ENCODE measurements at regions not wholly inside any gene's neighbourhood (a gene's known extent, or its start where the extent isn't known, plus 50 kb on each side); places are given as distances from the start of the nearest gene placed in this dataset.

DNA sequence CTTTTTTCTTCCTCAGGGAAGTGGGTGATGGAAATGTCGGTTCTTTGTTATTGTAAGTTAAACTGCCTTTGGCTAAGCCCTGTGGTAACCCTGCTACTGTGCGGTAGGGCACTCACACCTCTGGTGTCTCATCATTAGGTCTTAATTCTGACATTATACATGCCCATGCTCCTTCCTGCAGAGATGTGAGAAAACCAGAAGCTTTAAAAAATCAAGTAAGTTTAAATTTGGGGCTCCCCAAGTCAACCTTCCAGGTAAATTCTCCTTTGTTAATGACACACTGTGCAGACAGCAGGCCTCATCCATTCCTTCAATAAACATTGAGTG lies 155.8 kb downstream of the FAM43A start:
- Histone ChIP-seq H3K27me3 (replicated peaks; ENCODE audit: insufficient read depth) (no peaks in the 10 kb centered on the region), H3K27ac (no peak overlapping the region), H3K4me1 (ENCODE audit: control insufficient read depth in 1 of 2, low read depth in 2 of 2) (peaks cover 0 to 5% of the 10 kb centered on the region in 2 donors), H3K9me3 (no peaks in the 10 kb centered on the region), H3K4me3 (no peak overlapping the region), H3K36me3 (no peaks in the 10 kb centered on the region)
- DNase-seq (ENCODE audit: low spot score) (no peak), ATAC-seq (ENCODE audit: insufficient number of reproducible peaks, low FRiP score, low read depth) (no peak)
- TF ChIP-seq, protein P1, sequence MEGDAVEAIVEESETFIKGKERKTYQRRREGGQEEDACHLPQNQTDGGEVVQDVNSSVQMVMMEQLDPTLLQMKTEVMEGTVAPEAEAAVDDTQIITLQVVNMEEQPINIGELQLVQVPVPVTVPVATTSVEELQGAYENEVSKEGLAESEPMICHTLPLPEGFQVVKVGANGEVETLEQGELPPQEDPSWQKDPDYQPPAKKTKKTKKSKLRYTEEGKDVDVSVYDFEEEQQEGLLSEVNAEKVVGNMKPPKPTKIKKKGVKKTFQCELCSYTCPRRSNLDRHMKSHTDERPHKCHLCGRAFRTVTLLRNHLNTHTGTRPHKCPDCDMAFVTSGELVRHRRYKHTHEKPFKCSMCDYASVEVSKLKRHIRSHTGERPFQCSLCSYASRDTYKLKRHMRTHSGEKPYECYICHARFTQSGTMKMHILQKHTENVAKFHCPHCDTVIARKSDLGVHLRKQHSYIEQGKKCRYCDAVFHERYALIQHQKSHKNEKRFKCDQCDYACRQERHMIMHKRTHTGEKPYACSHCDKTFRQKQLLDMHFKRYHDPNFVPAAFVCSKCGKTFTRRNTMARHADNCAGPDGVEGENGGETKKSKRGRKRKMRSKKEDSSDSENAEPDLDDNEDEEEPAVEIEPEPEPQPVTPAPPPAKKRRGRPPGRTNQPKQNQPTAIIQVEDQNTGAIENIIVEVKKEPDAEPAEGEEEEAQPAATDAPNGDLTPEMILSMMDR (IDR thresholded peaks at IDR 0.05), result no peak

DNA sequence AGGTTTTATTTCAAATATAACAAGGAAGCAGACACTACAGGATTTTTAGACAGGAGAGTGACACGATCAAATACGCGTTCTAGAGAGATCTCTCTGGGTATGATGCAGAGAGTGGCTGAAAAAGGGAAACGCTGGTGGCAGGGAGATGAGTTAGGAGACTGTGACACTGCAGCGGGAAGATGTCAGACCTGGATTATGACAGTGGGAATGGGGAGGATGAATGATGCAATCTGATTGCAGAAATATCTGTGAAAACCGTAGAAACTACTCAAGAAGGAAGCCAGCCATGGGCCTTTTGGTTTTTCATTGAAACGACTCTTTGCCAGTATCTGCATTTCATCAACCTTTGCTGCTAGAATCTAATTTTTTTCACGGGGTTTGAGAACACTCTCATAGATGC lies 157.9 kb downstream of the FAM43A start:
- Histone ChIP-seq H3K36me3 (no peaks in the 10 kb centered on the region), H3K4me3 (no peak overlapping the region), H3K27me3 (replicated peaks; ENCODE audit: insufficient read depth) (no peaks in the 10 kb centered on the region), H3K9me3 (no peaks in the 10 kb centered on the region), H3K27ac (no peak overlapping the region), H3K4me1 (ENCODE audit: control insufficient read depth in 1 of 2, low read depth in 2 of 2) (peaks cover 0 to 5% of the 10 kb centered on the region in 2 donors)
- ATAC-seq (ENCODE audit: insufficient number of reproducible peaks, low FRiP score, low read depth) (no peak), DNase-seq (ENCODE audit: low spot score) (no peak)
- TF ChIP-seq, protein P1 (IDR thresholded peaks at IDR 0.05), result no peak

DNA sequence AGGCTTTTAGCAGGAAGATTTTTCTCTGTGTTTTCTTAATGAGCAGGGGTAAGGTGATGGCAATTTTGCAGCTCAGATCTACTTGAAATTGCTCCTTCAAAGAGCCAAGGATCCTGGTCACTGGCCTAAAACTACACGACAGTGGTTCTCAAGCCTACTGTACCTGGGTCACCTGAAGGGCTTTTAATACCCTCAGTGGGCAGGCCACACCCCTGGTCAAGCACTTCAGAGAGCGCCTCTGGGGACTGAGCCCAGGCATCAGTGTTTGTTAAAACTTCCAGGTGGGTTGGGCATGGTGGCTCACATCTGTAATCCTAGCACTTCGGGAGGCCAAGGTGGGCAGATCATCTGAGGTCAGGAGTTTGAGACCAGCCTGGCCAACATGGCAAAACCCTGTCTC lies 158.4 kb downstream of the FAM43A start:
- H3K4me1 ChIP-seq (ENCODE audit: control insufficient read depth in 1 of 2, low read depth in 2 of 2), result peaks cover 0 to 5% of the 10 kb centered on the region in 2 donors
- no peak overlapping the region for H3K27ac ChIP-seq
- ATAC-seq (ENCODE audit: insufficient number of reproducible peaks, low FRiP score, low read depth), result no peak
- no peak for DNase-seq (ENCODE audit: low spot score)
- no peaks in the 10 kb centered on the region for H3K27me3 ChIP-seq (replicated peaks; ENCODE audit: insufficient read depth)
- H3K4me3 ChIP-seq, result no peak overlapping the region
- TF ChIP-seq, protein P1 (IDR thresholded peaks at IDR 0.05), result no peak
- H3K36me3 ChIP-seq, result no peaks in the 10 kb centered on the region
- no peaks in the 10 kb centered on the region for H3K9me3 ChIP-seq

DNA sequence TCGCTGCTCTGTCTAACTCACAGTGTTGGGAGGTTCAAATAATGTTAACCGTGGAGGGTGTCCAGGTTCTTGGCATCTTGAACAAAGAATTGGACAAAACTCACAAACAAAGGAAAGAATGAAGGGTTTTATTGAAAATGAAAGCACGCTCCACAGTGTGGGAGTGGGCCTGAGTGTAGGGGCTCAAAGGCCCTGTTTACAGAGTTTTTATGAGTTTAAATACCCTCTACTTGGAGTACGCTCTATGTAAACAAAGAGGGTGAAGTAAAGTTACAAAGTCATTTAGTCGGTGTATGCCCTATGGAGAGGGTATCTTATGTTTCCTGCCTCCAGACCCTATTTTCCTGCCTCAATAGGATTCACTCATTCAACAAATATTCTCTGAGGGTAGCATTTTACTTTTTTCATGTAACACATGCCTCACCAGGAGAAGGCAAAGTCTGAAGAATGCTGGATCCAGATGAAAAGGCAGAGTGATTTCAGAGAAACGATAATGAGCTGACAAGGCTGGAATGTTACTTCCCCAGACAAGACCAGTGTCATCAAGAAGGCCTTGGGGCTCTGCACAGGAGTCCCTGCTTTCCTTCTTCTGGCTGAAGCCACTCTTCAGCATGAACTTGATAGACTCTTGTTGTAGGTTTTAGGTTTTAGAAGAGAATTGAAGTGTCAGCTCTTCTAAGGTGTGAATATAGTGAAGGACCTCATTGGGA lies 163.6 kb downstream of the FAM43A start:
- no peak for DNase-seq (ENCODE audit: low spot score)
- H3K4me3 ChIP-seq, result no peak overlapping the region
- no peaks in the 10 kb centered on the region for H3K9me3 ChIP-seq
- ATAC-seq (ENCODE audit: insufficient number of reproducible peaks, low FRiP score, low read depth), result no peak
- no peaks in the 10 kb centered on the region for H3K36me3 ChIP-seq
- TF ChIP-seq, protein P1 (IDR thresholded peaks at IDR 0.05), result no peak
- H3K27me3 ChIP-seq (replicated peaks; ENCODE audit: insufficient read depth), result no peaks in the 10 kb centered on the region
- H3K4me1 ChIP-seq (ENCODE audit: control insufficient read depth in 1 of 2, low read depth in 2 of 2), result peaks cover 0 to under 1% of the 10 kb centered on the region in 2 donors
- H3K27ac ChIP-seq, result no peak overlapping the region

DNA sequence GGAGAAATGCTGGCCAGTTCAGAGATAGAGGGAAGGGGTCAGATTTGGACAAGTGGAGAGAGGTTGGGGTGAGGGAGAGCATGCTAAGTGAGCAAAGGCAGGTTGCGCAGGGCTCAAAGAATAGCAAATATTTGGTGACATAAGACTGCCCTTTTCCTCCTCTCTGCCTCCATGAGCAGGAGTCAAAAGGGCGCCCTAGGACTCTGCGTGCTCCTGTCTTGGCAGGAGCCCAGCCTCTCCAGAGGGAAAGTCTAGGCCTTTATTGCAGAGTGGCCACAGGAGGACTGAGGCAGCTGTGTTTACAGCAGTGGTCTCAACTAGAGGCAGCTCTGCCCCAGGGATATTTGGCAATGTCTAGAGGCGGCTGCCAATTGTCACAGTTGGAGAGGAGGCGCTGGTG lies 165.6 kb downstream of the FAM43A start:
- Histone ChIP-seq H3K4me3 (no peak overlapping the region), H3K27ac (no peak overlapping the region), H3K36me3 (no peaks in the 10 kb centered on the region), H3K27me3 (replicated peaks; ENCODE audit: insufficient read depth) (no peaks in the 10 kb centered on the region), H3K9me3 (no peaks in the 10 kb centered on the region), H3K4me1 (ENCODE audit: control insufficient read depth in 1 of 2, low read depth in 2 of 2) (peaks cover 0 to 5% of the 10 kb centered on the region in 2 donors)
- DNase-seq (ENCODE audit: low spot score), result no peak
- TF ChIP-seq, protein P1 (IDR thresholded peaks at IDR 0.05), result no peak
- no peak for ATAC-seq (ENCODE audit: insufficient number of reproducible peaks, low FRiP score, low read depth)

Data from thoracic aorta (tissue), 2 donors.